Heart left ventricle (tissue), 13 donors: ENCODE measurements at regions not wholly inside any gene's neighbourhood (a gene's known extent, or its start where the extent isn't known, plus 50 kb on each side); places are given as distances from the start of the nearest gene placed in this dataset.

ENCODE experiments used
- CTCF ChIP-seq, 12 donors: fragments of 200-600 bp; sonication (generic) in 4 of 12; IDR thresholded peaks; one replicate each; pipeline versions ENCODE4 v1.5.0 to v1.8.0; 2018 to 2022; ENCODE audit warnings: antibody characterized with exemption in 12 of 12, mild to moderate bottlenecking in 5 of 12
- POLR2A ChIP-seq, 2 donors: fragments of 450-650 bp; IDR thresholded peaks; one replicate each; pipeline ENCODE4 v1.6.1; 2017; ENCODE audit warnings: antibody characterized with exemption in 2 of 2, mild to moderate bottlenecking in 2 of 2, moderate library complexity in 2 of 2
- donor health status: ischemic (EF 13 %, LVEDD 7.1; RV severe dilation, severe dysfunction).
- donor health status: DM: no; HTN: yes; CAD: no.
- donor health status: DM: no; HTN: no; CAD: no.
- donor health status: ischemic (EF 25% LVEDD 6.9; RV normal size, moderate dysfunction).
- donor health status: ischemic (EF 25% LVEDD 5.7; RV mildly dilated, moderate dysfunction).
- donor health status: ischemic (EF 35%, LVEDD 5.7; RV mildly dilated, moderate dysfunction).
- donor health status: nonischemic (EF 11% LVEDD 7.7; RV severe dilation, severe dysfunction).
- donor health status: DM: yes; HTN: yes; CAD: no.
- donor health status: PGD.
- donor health status: ischemic (EF 29% LVEDD 5.4; RV normal size, mild dysfunction).
- donor health status: nonischemic (EF 23%, LVEDD 6.1; RV moderate dilation, normal function).

GRCh38 chr15:46409841-46410301 lies 775.0 kb downstream of the SQOR start:
- TF ChIP-seq POLR2A (IDR thresholded peaks at IDR 0.05): no peak
- TF ChIP-seq CTCF (IDR thresholded peaks at IDR 0.05): no peak
